GM18517 (cell line): ENCODE measurements at regions not wholly inside any gene's neighbourhood (a gene's known extent, or its start where the extent isn't known, plus 50 kb on each side); places are given as distances from the start of the nearest gene placed in this dataset.

Experiments
- ATAC-seq: cut with Tn5 transposase; IDR thresholded peaks from one replicate; pipeline ENCODE4 v1.9.1; 2021; ENCODE audit warnings: mild to moderate bottlenecking, moderate library complexity; ENCODE audit not compliant: unreplicated experiment

DNA sequence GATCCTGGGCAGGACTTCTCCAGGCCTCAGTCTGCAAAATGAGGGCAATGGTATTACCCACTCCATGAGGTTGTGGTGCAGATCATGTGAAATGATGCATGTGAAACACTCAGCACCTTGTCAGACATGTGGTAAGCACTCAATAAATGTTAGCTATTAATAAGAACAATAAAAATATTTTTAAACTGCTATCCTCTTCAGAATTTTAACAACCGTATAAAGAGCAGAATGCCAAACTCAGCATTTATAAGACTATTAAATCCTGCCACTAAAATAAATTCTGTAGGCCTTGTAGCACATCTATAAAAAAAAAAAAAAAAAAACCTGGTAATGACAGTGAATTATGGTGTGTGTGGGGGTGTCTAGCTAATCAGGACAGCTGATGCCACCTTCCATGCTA, 213.9 kb upstream of the UMPS start:
- ATAC-seq: no peak

DNA sequence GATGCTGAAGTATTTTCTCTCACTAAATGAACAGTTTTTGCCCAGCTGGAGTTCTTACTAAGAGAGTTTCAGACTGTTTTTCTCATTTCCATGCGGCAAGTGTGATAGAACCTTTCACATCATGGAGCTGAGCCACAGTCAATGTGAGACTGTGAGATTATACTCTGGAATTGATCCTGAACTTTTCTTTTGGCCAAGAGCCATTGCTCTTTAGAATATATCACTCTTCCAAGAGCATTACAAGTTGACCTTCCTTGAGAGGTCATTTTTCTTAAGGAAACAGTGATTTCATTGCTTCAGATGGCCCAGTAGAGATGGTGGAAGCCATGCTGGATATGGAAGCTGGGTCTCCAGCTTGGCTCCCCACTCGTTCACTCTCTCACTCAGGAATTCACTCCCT, 212.9 kb upstream of the UMPS start:
- ATAC-seq: no peak

DNA sequence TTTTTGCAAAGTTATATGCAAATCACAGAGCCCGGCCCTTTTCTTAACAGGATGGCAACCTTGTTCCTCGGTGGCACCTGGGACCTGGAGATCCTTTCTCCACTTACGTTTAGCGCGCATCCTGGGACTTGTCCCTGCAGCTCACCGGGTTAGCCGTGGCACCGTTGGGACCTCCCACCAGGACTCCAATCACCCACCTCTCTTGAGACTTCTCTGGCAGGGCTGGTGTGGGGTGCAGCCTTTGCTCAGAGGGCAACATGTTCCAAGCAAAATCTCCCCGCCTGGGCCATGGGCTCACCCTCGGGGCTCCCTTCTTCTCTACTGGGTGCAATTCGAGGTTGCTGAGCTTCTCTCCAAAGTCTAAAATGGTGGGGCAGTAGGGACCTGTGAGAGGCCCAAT, 211.9 kb upstream of the UMPS start:
- no peak for ATAC-seq

DNA sequence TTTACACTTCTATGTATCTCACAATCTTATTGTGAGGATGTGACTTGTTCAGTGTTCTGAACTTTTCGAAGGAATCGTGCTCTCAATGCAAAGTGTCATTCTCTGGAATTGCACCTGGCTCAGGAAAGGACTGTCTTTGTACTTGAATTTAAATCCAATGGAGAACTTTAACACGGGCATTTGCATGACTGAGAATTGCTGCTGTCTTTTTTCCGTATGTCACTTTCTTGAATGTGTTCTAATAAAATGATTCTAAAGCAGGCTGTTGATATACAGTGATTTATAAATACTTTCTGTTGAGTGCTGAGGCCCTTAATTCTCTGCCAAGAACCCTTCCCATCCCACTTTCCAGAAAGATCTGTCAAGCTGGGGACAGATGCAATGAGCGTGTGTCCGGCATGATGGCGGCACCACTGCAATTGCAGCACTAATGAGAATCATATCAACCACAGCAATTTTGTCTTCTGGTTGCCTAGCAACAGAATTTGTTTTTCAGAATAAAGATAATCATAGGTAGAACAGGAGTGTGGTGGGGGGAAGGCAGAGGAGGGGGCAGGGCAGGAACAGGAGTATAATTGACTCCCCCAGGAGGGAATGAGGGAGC, 210.6 kb upstream of the UMPS start:
- no peak for ATAC-seq

DNA sequence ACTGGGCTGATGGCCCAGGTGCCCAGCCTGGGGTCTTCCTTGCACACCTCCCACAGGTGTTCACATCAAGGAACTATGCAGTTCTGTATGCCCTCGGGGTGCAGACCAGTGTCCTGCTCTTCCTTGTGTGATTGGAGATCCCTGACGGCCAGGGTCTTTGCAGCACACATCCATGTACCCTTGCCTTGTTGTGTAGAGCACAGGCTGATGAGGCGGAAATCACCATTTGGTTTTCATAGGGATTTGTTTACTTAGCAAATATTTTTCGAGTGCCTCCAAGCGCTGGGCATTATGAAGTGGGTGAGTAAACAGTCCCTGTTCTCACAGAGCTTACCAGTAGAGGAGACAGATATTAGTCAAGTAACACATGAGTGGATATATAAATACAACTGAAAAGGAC, 209.3 kb upstream of the UMPS start:
- ATAC-seq: no peak

DNA sequence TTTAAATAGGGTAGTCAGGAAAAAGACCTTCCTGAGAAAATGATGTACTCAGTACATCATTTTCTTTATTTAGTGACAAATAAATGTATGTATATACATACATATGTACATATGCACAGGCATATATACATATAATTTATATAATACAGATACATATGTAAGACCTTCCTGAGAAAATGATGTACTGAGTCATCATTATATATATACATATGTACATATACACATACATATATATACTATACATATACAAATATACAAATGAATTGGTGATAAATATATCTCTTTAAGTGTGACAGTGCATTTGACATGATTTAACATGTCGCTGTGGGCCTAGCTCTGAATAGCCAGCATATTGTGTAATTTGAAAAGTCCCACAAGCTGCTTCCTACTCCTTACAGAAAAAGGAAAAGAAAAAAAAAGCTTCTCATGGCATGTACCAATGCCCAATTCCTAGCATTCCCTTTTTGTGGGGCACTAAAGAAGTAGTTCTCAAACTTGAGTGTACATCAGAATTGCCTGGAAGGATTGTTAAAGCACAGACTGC, 208.1 kb upstream of the UMPS start:
- ATAC-seq: no peak

DNA sequence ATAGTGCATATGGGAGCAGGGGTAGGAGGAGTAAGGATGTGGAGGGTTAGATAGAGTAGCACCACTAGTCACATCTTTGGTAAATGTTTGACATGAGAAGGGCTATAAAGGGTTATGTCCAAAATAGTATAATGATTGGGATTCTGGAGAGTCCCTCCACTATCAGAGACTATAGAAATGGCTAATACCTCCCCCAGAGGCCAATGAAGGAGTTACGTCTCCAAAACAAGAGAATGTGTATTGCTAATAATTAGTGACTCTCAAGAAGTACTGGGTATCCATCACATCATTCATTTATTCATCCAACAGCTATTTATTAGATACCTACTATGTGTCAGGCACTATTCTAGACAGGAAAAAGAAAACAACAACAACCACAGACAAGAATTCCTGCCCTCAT, 203.7 kb upstream of the UMPS start:
- ATAC-seq: no peak

DNA sequence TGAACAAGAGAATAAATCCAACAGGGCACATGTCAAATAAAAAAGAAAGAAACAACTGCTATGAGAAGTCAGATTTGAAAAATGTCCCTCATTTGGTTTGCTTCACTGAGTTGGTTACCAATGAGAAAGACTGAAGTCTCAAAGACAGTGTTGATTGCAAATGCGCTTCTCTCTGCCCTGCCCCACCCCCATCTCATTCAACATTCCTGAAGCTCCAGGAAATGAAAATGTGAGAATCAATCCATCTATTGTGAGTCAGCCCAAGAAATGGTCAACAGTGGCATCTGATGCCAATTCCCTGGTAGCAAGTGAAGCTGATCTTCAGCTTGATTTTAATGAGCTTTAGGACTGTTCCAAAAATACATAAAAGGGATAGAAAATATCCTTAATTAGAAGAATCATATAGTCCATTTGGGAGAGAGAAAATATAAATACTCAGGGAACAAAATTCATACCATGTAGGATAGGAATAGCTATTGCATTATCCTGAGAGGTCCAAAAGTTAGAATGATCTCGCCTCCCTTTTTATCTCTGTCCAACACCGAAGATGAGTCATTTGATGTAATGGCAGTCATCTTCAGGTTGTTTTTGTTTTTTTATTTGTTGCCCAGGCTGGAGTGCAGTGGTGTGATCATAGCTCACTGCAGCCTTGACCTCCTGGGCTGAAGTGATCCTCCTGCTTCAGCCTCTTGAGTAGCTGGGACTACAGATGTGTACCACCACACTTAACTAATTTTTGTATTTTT, 200.3 kb upstream of the UMPS start:
- ATAC-seq: no peak

DNA sequence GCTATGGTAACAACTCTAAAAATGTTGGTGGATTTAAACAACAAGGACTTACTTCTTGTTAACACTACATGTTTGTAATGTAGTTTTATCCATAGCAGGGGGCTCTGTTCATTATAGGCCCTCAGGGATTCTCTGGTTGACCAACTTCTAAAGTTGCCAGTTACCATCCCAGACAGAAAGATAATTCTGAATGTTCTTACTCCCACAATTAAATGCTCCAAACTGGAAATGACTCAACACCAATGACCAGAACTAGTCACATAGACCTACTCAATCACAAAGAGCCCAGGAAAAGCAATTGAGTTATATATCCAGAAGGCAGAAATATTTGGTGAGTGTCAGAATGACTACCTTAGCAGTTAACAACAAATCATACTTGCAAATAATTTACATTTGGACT, 199.3 kb upstream of the UMPS start:
- no peak for ATAC-seq

DNA sequence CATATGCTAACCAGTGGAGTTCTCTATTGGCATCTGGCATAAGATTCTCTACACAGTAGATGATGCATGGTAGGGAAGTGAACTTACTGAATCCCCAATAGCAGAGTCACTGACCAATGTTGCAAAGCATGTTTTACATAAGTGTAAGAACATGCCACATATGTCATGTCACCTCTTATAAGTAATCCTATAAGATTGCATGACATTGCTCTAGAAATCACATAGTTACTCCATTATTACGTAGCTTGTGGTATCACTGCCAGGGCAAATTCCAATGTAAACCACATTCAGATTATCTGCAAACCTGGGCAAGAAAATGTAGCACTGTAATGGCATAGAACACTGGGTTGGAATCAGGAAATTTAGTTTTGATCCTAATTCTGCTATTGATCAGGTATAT, 198.2 kb upstream of the UMPS start:
- ATAC-seq: no peak

DNA sequence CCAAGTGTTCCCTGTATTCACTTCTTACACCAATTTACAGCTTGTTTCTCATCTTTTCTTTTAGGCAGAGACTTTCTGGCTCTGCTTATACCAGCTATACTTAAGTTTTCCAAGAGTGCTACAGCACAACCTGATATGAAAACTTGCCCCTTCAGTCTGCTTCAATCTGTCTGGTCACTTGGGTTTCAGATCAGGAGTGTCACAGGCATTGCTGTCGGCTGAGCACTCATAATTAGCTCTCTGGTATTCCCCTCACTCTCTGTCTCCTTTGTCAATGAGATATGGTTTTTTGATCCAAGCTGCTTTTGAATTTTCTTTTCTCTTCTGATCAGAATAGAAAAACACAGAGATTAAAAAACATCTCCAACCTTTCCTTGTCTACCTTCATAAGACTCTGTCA, 194.9 kb upstream of the UMPS start:
- no peak for ATAC-seq

DNA sequence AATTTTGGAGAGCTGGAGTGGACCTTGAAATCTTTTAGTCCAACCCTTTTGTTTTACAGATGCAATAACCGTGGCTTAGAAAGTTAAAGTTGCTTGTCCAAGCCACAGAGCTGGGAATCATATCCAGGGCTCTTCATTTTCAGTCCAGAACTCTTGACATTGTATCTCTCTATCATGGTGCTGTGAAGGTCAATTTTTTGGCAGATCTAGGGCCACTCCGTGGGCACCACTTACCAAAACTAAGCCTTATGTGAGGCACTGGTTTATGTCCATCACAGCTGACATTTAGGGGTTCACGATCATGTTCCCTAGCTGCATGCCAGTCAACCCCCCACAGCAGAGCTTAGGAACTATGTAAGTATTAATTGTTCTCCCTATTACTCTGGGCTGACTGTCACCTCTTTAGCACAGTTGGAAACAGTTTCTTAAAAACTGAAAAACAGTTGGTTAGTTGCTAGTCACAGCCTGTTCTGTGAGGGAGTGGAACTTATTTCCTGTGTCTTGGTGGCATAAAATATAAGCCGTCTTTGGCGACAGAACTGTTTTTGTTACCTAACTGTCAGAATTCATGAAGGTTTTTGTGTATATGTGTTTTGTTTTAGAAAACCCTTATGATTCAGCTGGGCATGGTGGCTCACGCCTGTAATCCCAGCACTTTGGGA, 189.6 kb upstream of the UMPS start:
- no peak for ATAC-seq

DNA sequence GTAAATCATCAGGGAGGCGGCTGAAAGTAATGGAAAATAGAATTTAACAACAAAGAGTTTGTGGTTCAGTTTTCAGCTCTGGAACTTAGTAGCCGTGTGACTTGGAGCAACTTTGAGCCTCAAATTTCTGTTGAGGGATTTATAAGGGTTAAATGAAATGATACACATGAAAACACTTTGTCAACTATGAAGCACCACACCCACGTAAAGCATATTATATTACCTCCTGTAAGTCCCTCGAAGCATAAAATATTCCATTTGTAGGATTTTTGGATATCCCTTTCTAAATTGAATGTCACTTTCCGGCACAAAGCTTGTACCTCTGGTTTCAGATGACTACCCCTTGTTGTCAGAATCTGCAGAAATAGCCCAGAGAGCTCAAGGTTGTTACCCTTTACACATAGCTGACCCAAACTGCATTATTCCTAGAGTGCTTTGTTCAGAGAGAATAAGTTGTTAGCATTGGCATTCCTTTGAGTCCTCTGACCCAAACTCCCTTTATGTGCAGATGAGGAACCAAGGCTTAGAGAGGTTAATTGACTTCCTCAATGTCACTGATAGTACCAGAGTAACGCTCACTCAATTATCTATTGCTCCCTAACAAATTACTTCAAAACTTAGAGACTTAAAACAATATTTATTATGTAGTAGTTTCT, 187.9 kb upstream of the UMPS start:
- ATAC-seq: no peak

DNA sequence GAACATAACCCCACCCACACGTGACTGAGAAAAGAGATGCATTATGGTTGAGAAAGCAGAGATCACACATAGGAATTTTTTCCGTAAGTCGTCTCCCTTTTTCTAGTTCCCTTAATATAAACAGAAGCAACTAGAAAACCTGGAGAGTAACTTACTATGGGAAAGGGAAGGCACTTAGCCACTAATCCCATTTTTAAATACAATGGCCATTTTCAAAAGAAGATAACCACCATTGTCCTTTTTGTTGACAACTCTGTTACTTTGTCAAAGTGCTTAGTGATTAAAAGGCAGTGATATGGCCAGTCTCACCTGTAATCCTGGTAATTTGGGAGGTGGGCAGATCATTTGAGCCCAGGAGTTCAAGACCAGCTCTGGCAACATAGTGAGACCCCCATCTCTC, 184.4 kb upstream of the UMPS start:
- ATAC-seq: no peak

DNA sequence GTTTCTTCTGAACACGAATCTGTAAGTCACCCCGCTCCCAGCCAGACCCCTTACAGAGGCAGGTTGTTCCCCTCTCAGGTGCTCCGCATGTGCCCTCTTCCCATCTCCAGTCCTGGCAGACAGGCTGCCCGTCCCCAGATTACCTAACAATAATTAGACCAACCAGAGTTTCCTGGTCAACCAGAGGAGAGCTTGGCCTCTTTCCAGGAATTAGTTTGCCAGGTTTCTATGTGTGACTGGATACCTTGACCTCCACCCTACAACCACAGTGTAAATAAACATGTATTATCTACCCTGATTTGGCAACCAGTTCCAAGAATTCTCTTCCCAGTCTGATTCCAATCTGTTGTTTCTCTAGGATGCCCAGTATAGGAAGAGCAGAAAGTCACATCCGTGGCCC, 178.0 kb upstream of the UMPS start:
- ATAC-seq: no peak

DNA sequence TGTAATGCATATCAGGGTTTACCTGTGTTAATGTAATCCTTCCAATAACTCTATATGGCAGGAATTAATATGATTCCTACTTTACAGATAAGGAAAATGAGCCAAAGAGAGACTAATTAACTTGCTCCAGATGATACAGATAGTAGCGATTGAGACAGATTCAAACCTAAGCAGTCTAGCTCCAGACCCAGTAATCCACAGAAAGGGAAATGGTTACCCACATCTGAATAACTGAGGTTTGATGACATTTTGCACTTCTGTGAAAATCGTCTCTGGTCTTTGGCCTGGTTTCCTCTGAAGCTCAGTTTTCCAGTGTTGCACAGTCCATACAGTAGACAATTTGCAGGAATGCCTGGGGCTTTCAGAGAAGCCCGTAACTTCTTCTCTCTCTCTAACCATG, 177.1 kb upstream of the UMPS start:
- ATAC-seq: no peak

DNA sequence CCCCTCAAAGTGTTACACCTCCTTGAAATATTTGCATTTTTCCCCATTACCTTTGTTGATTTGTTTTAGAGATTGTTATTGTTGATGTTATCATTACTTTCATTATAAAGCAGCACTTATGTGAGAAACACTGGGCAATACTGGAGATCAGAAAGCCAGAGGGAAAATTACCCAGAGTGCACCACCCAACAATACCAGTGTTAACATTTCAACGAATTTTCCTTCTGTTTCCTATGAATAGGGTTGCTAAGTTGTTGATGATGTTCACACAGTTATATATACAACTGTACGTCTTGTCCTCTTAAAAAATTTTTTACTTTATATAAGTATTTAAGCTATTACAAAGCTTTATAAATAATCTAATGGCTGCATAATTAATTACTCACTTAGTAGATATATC, 173.6 kb upstream of the UMPS start:
- ATAC-seq: no peak

DNA sequence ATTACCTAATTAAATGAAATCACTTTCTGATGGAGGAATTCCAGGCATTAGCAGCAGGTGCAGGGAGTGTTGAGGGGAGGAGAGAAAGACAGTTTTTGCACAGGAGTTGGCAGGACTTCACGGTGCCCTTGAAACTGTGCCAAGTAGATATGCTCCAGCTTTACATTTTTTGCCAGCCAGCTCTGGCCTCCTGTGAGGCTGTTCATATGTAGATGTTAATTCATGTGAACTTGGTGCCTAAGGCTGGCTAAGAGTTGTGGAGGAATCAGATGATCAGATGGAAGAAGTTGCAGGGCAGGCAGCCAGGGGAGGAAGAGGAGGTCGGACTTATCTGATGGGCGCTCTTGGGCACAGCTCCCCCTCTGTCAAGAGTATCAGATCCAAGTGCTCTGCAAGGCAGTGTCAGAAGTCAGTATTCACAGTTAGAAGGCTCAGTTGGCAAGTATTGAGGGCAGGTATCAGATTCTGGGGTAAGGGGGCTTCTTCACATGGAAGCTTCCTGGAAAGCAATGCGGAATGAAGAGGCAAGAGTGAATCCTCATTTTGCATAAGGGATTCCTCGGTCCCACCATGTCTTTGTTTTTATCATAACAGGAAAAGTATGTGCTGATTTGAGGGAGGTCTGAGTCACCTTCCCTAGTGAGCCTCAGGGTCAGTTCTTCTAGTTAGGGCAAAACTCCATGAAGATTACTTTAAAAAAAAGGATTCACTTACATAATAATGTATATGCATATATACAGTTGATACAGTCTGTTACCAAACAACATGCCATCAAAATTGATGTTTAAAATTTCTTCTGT, 172.6 kb upstream of the UMPS start:
- no peak for ATAC-seq

DNA sequence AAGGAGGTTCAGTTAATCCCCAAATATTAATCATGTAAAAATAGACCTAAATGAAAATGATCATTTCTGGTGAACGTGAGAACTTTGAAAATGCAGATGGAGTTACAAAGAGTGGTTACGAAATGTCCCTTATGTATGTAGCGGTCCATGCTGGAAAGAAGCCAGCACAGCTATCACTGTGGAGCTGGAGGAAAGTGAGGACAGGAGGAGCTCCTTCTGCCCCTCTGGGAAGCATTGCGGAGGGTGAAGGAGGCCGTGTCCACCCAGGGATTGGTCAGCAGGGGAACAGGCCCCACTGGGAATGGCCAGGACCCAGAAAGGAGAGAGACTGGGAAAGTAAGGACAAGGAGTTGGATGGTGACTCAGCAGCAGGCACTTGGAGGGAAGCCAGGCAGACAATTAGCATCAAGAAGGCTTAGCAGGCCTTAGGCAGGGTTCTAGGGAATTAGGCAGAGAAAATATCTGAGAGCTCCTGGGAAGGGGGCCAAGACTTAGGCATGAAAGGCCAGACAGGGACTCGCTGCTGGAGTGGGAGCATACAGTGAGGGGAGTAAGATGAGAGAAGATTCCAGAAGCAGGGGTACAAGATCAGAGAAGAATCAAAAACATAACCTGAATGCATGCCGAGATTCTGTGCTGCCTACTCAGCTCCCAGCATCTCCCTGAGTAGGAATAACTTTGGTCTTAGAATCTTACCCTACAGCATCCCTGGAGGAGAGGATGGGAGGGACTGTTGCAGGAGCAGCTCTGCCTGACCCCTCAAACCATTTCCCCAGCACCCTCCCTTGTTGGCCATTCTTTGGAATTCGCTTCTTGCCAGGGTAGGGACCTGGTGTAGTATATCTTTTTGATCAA, 171.0 kb upstream of the UMPS start:
- ATAC-seq: no peak
